ENCODE measurements at regions not wholly inside any gene's neighbourhood (a gene's known extent, or its start where the extent isn't known, plus 50 kb on each side); places are given as distances from the start of the nearest gene placed in this dataset.

GRCh38 chr18:37709740-37710139 lies 144.1 kb upstream of the CELF4 start:
- DNase-seq (ENCODE audit: low read depth in 2 of 2) = no peak
- TF ChIP-seq CTCF (IDR thresholded peaks at IDR 0.05; ENCODE audit: low read depth, low read length) = no peak
- no peak overlapping the region for H3K4me3 ChIP-seq (replicated peaks in 1 of 2; ENCODE audit: low read depth in 2 of 2, low read length in 2 of 2)

- no peak overlapping the region for H3K4me3 ChIP-seq (replicated peaks in 1 of 2; ENCODE audit: low read depth in 2 of 2, low read length in 2 of 2)
- TF ChIP-seq CTCF (IDR thresholded peaks at IDR 0.05; ENCODE audit: low read depth, low read length) = no peak
- no peak for DNase-seq (ENCODE audit: low read depth in 2 of 2)
Measured at GRCh38 chr18:37705016-37705415, 139.4 kb upstream of the CELF4 start.

- no peak for TF ChIP-seq CTCF (IDR thresholded peaks at IDR 0.05; ENCODE audit: low read depth, low read length)
- no peak overlapping the region for H3K4me3 ChIP-seq (replicated peaks in 1 of 2; ENCODE audit: low read depth in 2 of 2, low read length in 2 of 2)
- no peak for DNase-seq (ENCODE audit: low read depth in 2 of 2)
Measured at GRCh38 chr18:37702841-37703240, 137.2 kb upstream of the CELF4 start.

- H3K4me3 ChIP-seq (replicated peaks in 1 of 2; ENCODE audit: low read depth in 2 of 2, low read length in 2 of 2) = no peak overlapping the region
- TF ChIP-seq CTCF (IDR thresholded peaks at IDR 0.05; ENCODE audit: low read depth, low read length) = no peak
- no peak for DNase-seq (ENCODE audit: low read depth in 2 of 2)
Measured at GRCh38 chr18:37701967-37702366, 136.4 kb upstream of the CELF4 start.

GRCh38 chr18:37698508-37699040 lies 133.0 kb upstream of the CELF4 start:
- TF ChIP-seq CTCF (IDR thresholded peaks at IDR 0.05; ENCODE audit: low read depth, low read length) = no peak
- H3K4me3 ChIP-seq (replicated peaks in 1 of 2; ENCODE audit: low read depth in 2 of 2, low read length in 2 of 2) = no peak overlapping the region
- no peak for DNase-seq (ENCODE audit: low read depth in 2 of 2)

- H3K4me3 ChIP-seq (replicated peaks in 1 of 2; ENCODE audit: low read depth in 2 of 2, low read length in 2 of 2) = no peak overlapping the region
- DNase-seq (ENCODE audit: low read depth in 2 of 2) = no peak
- no peak for TF ChIP-seq CTCF (IDR thresholded peaks at IDR 0.05; ENCODE audit: low read depth, low read length)
Measured at GRCh38 chr18:37694516-37694915, 128.9 kb upstream of the CELF4 start.

- no peak for TF ChIP-seq CTCF (IDR thresholded peaks at IDR 0.05; ENCODE audit: low read depth, low read length)
- peak in 1 of 2 donors; percentile 38 for DNase-seq (ENCODE audit: low read depth in 2 of 2)
- H3K4me3 ChIP-seq (replicated peaks in 1 of 2; ENCODE audit: low read depth in 2 of 2, low read length in 2 of 2) = no peak overlapping the region
Measured at GRCh38 chr18:37691162-37691561, 125.6 kb upstream of the CELF4 start.
